ENCODE measurements at regions not wholly inside any gene's neighbourhood (a gene's known extent, or its start where the extent isn't known, plus 50 kb on each side); places are given as distances from the start of the nearest gene placed in this dataset.

DNA sequence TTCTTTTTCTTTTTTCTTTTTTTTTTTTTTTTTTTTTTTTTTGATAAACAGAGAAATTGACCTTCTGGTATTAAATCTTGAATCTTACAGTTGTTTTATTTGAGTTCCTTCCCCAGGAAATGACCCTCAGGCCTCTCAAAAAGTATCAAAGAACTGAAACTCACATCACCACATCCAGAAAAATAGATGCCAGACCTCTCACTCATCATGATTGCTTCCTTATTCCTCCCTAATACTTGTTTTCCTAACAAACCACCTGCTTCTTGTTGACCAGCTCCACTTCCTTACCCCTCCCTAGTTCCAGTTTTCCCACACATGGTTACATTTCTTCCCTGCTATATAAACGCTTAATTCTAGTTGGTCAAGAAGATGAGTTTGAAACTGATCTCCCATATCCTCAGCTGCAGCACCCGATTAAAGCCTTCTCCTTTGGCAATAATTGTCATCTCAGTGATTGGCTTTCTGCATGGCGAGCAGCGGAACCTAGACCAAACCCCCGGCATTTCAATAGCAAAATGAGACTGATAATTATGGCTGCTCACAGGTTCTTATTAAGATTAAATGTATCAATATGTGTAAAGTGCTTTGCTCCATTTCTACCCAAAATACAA is 681.1 kb upstream of the AUTS2 start:
- TF ChIP-seq, protein P1, sequence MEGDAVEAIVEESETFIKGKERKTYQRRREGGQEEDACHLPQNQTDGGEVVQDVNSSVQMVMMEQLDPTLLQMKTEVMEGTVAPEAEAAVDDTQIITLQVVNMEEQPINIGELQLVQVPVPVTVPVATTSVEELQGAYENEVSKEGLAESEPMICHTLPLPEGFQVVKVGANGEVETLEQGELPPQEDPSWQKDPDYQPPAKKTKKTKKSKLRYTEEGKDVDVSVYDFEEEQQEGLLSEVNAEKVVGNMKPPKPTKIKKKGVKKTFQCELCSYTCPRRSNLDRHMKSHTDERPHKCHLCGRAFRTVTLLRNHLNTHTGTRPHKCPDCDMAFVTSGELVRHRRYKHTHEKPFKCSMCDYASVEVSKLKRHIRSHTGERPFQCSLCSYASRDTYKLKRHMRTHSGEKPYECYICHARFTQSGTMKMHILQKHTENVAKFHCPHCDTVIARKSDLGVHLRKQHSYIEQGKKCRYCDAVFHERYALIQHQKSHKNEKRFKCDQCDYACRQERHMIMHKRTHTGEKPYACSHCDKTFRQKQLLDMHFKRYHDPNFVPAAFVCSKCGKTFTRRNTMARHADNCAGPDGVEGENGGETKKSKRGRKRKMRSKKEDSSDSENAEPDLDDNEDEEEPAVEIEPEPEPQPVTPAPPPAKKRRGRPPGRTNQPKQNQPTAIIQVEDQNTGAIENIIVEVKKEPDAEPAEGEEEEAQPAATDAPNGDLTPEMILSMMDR (IDR thresholded peaks at IDR 0.05), result no peak
- TF ChIP-seq EP300 (IDR thresholded peaks at IDR 0.05), result no peak
- no peak for TF ChIP-seq POLR2A (IDR thresholded peaks at IDR 0.05)
- no peak for TF ChIP-seq POLR2AphosphoS5 (IDR thresholded peaks at IDR 0.05)
